Hepatocyte (in vitro differentiated cells): ENCODE measurements at regions not wholly inside any gene's neighbourhood (a gene's known extent, or its start where the extent isn't known, plus 50 kb on each side); places are given as distances from the start of the nearest gene placed in this dataset.

Experiments
- EZH2 ChIP-seq: fragments of 200-600 bp; sonication (generic); IDR thresholded peaks from 2 replicates; pipeline ENCODE4 v1.6.1; 2016; ENCODE audit warnings: antibody characterized with exemption, mild to moderate bottlenecking, borderline replicate concordance
- TF ChIP-seq, protein P1 (sequence below): fragments of 200-600 bp; sonication (generic); IDR thresholded peaks from 2 replicates; pipeline ENCODE4 v1.5.1; 2016; ENCODE audit warnings: antibody characterized with exemption, mild to moderate bottlenecking; ENCODE audit not compliant: poor library complexity

DNA sequence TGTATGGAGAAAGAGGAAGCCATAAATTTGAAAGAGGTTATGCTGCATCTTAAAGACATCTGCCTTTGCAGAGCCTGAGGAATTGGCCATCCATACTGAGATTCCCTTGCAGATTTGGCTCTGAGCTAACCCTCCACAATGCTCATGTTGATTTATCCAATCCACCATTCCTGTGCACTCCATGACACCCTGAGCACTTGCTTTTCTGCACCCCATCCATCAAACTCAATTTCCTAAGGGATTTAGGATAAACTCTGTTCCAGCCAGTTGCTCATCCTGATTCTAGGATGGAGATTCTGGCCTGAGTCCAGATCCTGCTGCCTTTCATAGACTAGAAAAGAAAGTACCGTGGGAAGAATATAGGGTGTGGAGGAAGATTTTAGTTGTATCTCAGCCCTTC lies 379.2 kb upstream of the LARGE1 start:
- TF ChIP-seq, protein P1, sequence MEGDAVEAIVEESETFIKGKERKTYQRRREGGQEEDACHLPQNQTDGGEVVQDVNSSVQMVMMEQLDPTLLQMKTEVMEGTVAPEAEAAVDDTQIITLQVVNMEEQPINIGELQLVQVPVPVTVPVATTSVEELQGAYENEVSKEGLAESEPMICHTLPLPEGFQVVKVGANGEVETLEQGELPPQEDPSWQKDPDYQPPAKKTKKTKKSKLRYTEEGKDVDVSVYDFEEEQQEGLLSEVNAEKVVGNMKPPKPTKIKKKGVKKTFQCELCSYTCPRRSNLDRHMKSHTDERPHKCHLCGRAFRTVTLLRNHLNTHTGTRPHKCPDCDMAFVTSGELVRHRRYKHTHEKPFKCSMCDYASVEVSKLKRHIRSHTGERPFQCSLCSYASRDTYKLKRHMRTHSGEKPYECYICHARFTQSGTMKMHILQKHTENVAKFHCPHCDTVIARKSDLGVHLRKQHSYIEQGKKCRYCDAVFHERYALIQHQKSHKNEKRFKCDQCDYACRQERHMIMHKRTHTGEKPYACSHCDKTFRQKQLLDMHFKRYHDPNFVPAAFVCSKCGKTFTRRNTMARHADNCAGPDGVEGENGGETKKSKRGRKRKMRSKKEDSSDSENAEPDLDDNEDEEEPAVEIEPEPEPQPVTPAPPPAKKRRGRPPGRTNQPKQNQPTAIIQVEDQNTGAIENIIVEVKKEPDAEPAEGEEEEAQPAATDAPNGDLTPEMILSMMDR, result no peak
- TF ChIP-seq EZH2, result no peak
